GM12878 (cell line): ENCODE measurements at regions not wholly inside any gene's neighbourhood (a gene's known extent, or its start where the extent isn't known, plus 50 kb on each side); places are given as distances from the start of the nearest gene placed in this dataset.

Experiments used
- ATAC-seq: fragments of 200-7000 bp; cut with Tn5 transposase; 3 replicates; pipeline ENCODE4 v1.9.1; 2020; ENCODE audit warnings: mild to moderate bottlenecking, moderate library complexity
- BruUV-seq: library from RNA; stranded (reverse); fragments of 400-500 nt; replicated peaks from 2 replicates; lab custom pipeline; 2021; lab: Mats Ljungman, UMichigan
- CTCF ChIA-PET: fragments of 300-600 bp; sonication (Branson Sonifier 250); formaldehyde crosslinking; extraction: SDS; loops from one replicate; lab custom pipeline; 2021; ENCODE audit warnings: inconsistent platforms; lab: Yijun Ruan, JAX
- POLR2A ChIA-PET: fragments of 350-600 bp; formaldehyde crosslinking; extraction: SDS; loops from one replicate; lab custom pipeline; 2021; ENCODE audit warnings: inconsistent platforms; lab: Charles Lee
- RAD21 ChIA-PET: fragments of 300-600 bp; sonication (Branson Sonifier 250); formaldehyde crosslinking; loops from one replicate; lab custom pipeline; 2023; ENCODE audit warnings: antibody characterized with exemption; ENCODE audit not compliant: unreplicated experiment; lab: Charles Lee
- SMC1A ChIA-PET: fragments of 300-600 bp; sonication (Branson Sonifier 250); formaldehyde crosslinking; loops from one replicate; lab custom pipeline; 2023; ENCODE audit not compliant: unreplicated experiment, uncharacterized antibody; lab: Charles Lee
- DNase-seq: peaks from one replicate; pipeline ENCODE4 v3.0.0-alpha.2; 2011; ENCODE audit warnings: low read depth, low spot score
- FAIRE-seq: peaks from 3 replicates; lab custom pipeline; 2011; peaks lifted over from hg19 to GRCh38; lab: Jason Lieb, UNC
- H2AFZ ChIP-seq: 2 replicates; pipeline ENCODE4 v1.6.0; 2011; ENCODE audit warnings: low read depth, low read length, control low read depth; ENCODE audit not compliant: control insufficient read depth
- H3K27ac ChIP-seq: 2 replicates; pipeline ENCODE4 v1.5.1; 2011; ENCODE audit warnings: control low read depth; ENCODE audit not compliant: control insufficient read depth, insufficient read depth
- H3K27me3 ChIP-seq, 2 experiments: replicated peaks in 1 of 2; 2 replicates each; pipeline versions ENCODE4 v1.6.0 to v1.6.1; 2011; ENCODE audit warnings: low read length in 1 of 2; ENCODE audit not compliant: control insufficient read depth in 2 of 2, insufficient read depth in 2 of 2
- H3K36me3 ChIP-seq, 2 experiments: 2 replicates each; pipeline ENCODE4 v1.5.1; 2011; ENCODE audit warnings: low read length in 1 of 2; ENCODE audit not compliant: control insufficient read depth in 2 of 2, insufficient read depth in 2 of 2
- H3K4me1 ChIP-seq: 2 replicates; pipeline ENCODE4 v1.6.1; 2011; ENCODE audit warnings: mild to moderate bottlenecking, low read length, moderate library complexity, mixed read lengths; ENCODE audit not compliant: control insufficient read depth, insufficient read depth
- H3K4me2 ChIP-seq: 2 replicates; pipeline ENCODE4 v1.6.0; 2011; ENCODE audit warnings: control low read depth; ENCODE audit not compliant: control insufficient read depth, insufficient read depth
- H3K4me3 ChIP-seq: fragments of 200-600 bp; sonication (generic); 2 replicates; pipeline ENCODE4 v1.5.1; 2016
- H3K79me2 ChIP-seq: 2 replicates; pipeline ENCODE4 v1.6.0; 2011; ENCODE audit warnings: low read length; ENCODE audit not compliant: control insufficient read depth, insufficient read depth
- H3K9ac ChIP-seq: 2 replicates; pipeline ENCODE4 v1.8.0; 2011; ENCODE audit warnings: low read length, control low read depth, mixed read lengths; ENCODE audit not compliant: control insufficient read depth, insufficient read depth
- H3K9me3 ChIP-seq: replicated peaks from 3 replicates; pipeline ENCODE4 v1.5.1; 2011; ENCODE audit warnings: mild to moderate bottlenecking, low read length; ENCODE audit not compliant: control insufficient read depth, insufficient read depth
- H4K20me1 ChIP-seq: 2 replicates; pipeline ENCODE4 v1.6.0; 2011; ENCODE audit not compliant: control insufficient read depth, insufficient read depth
- CREB1 ChIP-seq: IDR thresholded peaks from 2 replicates; pipeline ENCODE4 v1.6.1; 2012; ENCODE audit warnings: low read depth, mild to moderate bottlenecking, inconsistent platforms
- EED ChIP-seq: sonication (generic); IDR thresholded peaks from 2 replicates; pipeline ENCODE4 v1.6.1; 2016; ENCODE audit warnings: antibody characterized with exemption, low read depth
- HDGF ChIP-seq: fragments of 450-650 bp; IDR thresholded peaks from 2 replicates; pipeline ENCODE4 v1.6.1; 2016; ENCODE audit warnings: antibody characterized with exemption
- NR2F1 ChIP-seq: fragments of 450-650 bp; conservative IDR thresholded peaks from 2 replicates; pipeline ENCODE4 v1.6.1; 2017; ENCODE audit warnings: mild to moderate bottlenecking
- PML ChIP-seq: IDR thresholded peaks from 2 replicates; pipeline ENCODE4 v1.6.1; 2012; ENCODE audit warnings: low read length, inconsistent platforms
- RB1 ChIP-seq: fragments of 450-650 bp; formaldehyde crosslinking; IDR thresholded peaks from 2 replicates; pipeline ENCODE4 v1.6.1; 2017; ENCODE audit warnings: mild to moderate bottlenecking, borderline replicate concordance
- RELA ChIP-seq: fragments of 450-650 bp; IDR thresholded peaks from 2 replicates; pipeline ENCODE4 v1.8.0; 2014; ENCODE audit warnings: borderline replicate concordance; ENCODE audit not compliant: partially characterized antibody
- SMAD1 ChIP-seq: fragments of 450-650 bp; IDR thresholded peaks from 2 replicates; pipeline ENCODE4 v1.6.1; 2018; ENCODE audit warnings: mild to moderate bottlenecking, low read depth; ENCODE audit not compliant: partially characterized antibody
- SREBF1 ChIP-seq: IDR thresholded peaks from 2 replicates; pipeline ENCODE4 v1.6.1; 2012; ENCODE audit warnings: mild to moderate bottlenecking, low read length
- STAT1 ChIP-seq: fragments of 450-650 bp; conservative IDR thresholded peaks from 2 replicates; pipeline ENCODE4 v1.6.1; 2014; ENCODE audit warnings: antibody characterized with exemption, mild to moderate bottlenecking
- SUZ12 ChIP-seq: fragments of 200-600 bp; sonication (generic); IDR thresholded peaks from one replicate; pipeline ENCODE4 v1.6.1; 2018; ENCODE audit warnings: antibody characterized with exemption, mild to moderate bottlenecking; ENCODE audit not compliant: unreplicated experiment
- ZNF207 ChIP-seq: fragments of 450-650 bp; IDR thresholded peaks from 2 replicates; pipeline ENCODE4 v1.6.1; 2014; ENCODE audit warnings: antibody characterized with exemption, mild to moderate bottlenecking, borderline replicate concordance
- ZZZ3 ChIP-seq: IDR thresholded peaks from 2 replicates; pipeline ENCODE4 v1.6.1; 2011; ENCODE audit warnings: low read depth; ENCODE audit not compliant: control insufficient read depth, insufficient read length
- WGBS: methylation state at CpG from one replicate; pipeline ENCODE4 v1.1.6; 2016; ENCODE audit warnings: low lambda C conversion rate; ENCODE audit not compliant: insufficient replicate concordance, insufficient coverage; ENCODE audit errors: missing lambda C conversion rate; 5-methylcytosine and 5-hydroxymethylcytosine counted together
- in situ Hi-C: fragments of 300-500 bp; cut with MboI; formaldehyde crosslinking; loops from 9 replicates; pipeline ENCODE4 v1.14.3; 2018; ENCODE audit warnings: mixed read lengths
- intact Hi-C: fragments of 100-400 bp; cut with micrococcal nuclease; formaldehyde crosslinking; loops from one replicate; pipeline ENCODE4 v1.14.2; 2022; ENCODE audit not compliant: unreplicated experiment
- TF ChIP-seq, protein P1 (sequence below): IDR thresholded peaks from 2 replicates; pipeline ENCODE4 v1.6.1; 2012; ENCODE audit warnings: low read depth, low read length, improper control_type of control experiment

DNA sequence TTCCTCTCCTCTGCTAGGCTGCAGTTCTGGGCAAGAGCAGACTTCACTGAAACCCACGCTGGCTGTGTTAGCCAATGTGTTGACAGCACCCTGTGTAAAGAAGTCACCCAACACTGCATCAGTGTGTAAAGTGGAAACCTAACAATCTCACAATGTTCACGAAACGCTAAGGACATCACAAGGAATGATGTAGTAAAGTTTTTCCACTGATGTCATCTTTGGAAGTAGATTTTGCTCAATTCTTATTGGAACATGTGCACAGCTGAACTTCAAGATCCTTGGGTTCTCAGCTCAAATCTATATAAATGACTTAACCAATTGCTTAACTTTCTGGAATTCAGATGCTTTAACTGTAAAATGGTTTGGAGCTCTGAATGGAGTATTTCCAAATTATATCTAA is 1112.5 kb downstream of the TSN start:
- H4K20me1 ChIP-seq: no peaks in the 10 kb centered on the region
- intact Hi-C loops: loop anchor here (10.0 kb wide), 1 partner anchor 163 kb away; no protein-coding TSS in a partner anchor
- H3K36me3 ChIP-seq: no peaks in the 10 kb centered on the region
- H3K79me2 ChIP-seq: no peaks in the 10 kb centered on the region
- H3K4me3 ChIP-seq: no peak overlapping the region
- TF ChIP-seq SUZ12: no peak
- BruUV-seq: no TSS peak
- H2AFZ ChIP-seq: no peak overlapping the region
- no peaks in the 10 kb centered on the region for H3K27me3 ChIP-seq
- ChIA-PET RAD21 (no interaction called here), POLR2A (interaction anchor here (1.2 kb wide), 1 partner anchor 9 kb away, joined by 3 read pairs; no protein-coding TSS in a partner anchor), CTCF (interaction anchor here (1.0 kb wide), 1 partner anchor 122 kb away, joined by 3 read pairs; no protein-coding TSS in a partner anchor), SMC1A (interaction anchor here (1.0 to 1.9 kb wide), 7 partner anchors 8 to 128 kb away, joined by 3 to 5 read pairs (median 4); no protein-coding TSS in a partner anchor)
- H3K9me3 ChIP-seq: no peaks in the 10 kb centered on the region
- no peak for ATAC-seq
- no peak for DNase-seq
- no peak overlapping the region for H3K27ac ChIP-seq
- FAIRE-seq: no peak
- H3K9ac ChIP-seq: no peak overlapping the region
- no peaks in the 10 kb centered on the region for H3K4me1 ChIP-seq
- 9% methylated on average over 3 of the region's 3 CpGs for WGBS
- in situ Hi-C loops: no loop called here
- no peak overlapping the region for H3K4me2 ChIP-seq

DNA sequence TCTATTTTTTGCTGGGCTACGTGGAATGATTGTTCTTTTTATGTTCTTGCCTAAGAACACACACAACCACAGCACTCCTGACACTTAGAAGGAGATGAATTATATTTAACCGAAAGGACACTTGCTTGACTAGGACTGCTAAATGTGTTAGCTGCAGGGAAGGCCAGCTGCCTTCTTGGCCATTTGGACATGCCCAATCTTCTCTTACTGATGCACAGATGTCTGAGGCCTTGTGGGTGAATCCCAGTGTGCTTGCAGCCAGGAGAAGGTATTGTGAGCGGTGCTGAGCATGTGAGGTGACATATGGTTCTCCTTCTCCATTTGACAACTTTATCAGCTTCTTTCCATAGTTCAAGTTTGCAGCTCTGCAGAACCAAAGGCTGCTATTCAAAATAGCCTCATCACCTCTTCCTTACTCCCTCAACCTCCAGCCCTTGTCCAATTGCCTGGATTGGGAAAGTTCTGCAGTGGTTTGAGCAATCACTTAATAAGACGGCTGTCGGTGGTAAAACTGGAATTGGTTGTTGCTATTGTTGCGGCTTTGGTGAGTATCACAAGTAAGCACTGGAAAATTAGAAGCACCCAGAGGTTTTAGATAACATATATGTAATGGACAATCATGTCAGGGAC is 1113.3 kb downstream of the TSN start:
- Histone ChIP-seq H3K27me3 (no peaks in the 10 kb centered on the region), H3K9me3 (no peaks in the 10 kb centered on the region), H3K36me3 (no peaks in the 10 kb centered on the region), H3K4me3 (no peak overlapping the region), H3K79me2 (no peaks in the 10 kb centered on the region), H2AFZ (no peak overlapping the region), H3K27ac (no peak overlapping the region), H4K20me1 (no peaks in the 10 kb centered on the region), H3K4me1 (no peaks in the 10 kb centered on the region), H3K9ac (no peak overlapping the region), H3K4me2 (no peak overlapping the region)
- FAIRE-seq (no peak), ATAC-seq (no peak), DNase-seq (no peak)
- in situ Hi-C loops: no loop called here
- intact Hi-C loops: loop anchor here (10.0 kb wide), 1 partner anchor 164 kb away; no protein-coding TSS in a partner anchor
- BruUV-seq: no TSS peak
- CTCF ChIA-PET: interaction anchor here (1.0 kb wide), 1 partner anchor 123 kb away, joined by 3 read pairs; no protein-coding TSS in a partner anchor
- POLR2A ChIA-PET: no interaction called here
- no peak for TF ChIP-seq STAT1
- TF ChIP-seq SMAD1: no peak
- no peak for TF ChIP-seq SREBF1
- no peak for TF ChIP-seq PML
- no peak for TF ChIP-seq NR2F1
- no peak for TF ChIP-seq RELA
- no peak for TF ChIP-seq ZZZ3
- TF ChIP-seq RB1: no peak
- TF ChIP-seq, protein P1, sequence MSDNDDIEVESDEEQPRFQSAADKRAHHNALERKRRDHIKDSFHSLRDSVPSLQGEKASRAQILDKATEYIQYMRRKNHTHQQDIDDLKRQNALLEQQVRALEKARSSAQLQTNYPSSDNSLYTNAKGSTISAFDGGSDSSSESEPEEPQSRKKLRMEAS: no peak
- no peak for TF ChIP-seq ZNF207
- no peak for TF ChIP-seq HDGF
- no peak for TF ChIP-seq CREB1
- no peak for TF ChIP-seq EED
- RAD21 ChIA-PET: interaction anchor here (0.7 to 1.1 kb wide), 2 partner anchors 11 to 13 kb away, joined by 3 to 4 read pairs; no protein-coding TSS in a partner anchor
- SMC1A ChIA-PET: interaction anchor here (1.0 to 1.5 kb wide), 3 partner anchors 11 to 54 kb away, joined by 3 to 5 read pairs (median 4); no protein-coding TSS in a partner anchor
- WGBS: 57% methylated on average over 6 of the region's 6 CpGs
